Ovary (tissue), 7 donors: ENCODE measurements at regions not wholly inside any gene's neighbourhood (a gene's known extent, or its start where the extent isn't known, plus 50 kb on each side); places are given as distances from the start of the nearest gene placed in this dataset.

ENCODE experiments used
- DNase-seq, 5 donors: peaks; one replicate each; pipeline ENCODE4 v3.0.0-alpha.2; 2019 to 2020
- H3K27ac ChIP-seq, 2 donors: fragments of 200-600 bp; one replicate each; pipeline versions ENCODE4 v1.5.1 to v1.8.0; 2019 to 2022
- H3K27me3 ChIP-seq: fragments of 200-600 bp; one replicate; pipeline ENCODE4 v1.8.0; 2022
- H3K36me3 ChIP-seq: fragments of 200-600 bp; sonication (generic); one replicate; pipeline ENCODE4 v1.5.1; 2019
- H3K4me1 ChIP-seq: one replicate; pipeline ENCODE4 v1.8.1; 2013; ENCODE audit warnings: mild to moderate bottlenecking, moderate library complexity; ENCODE audit not compliant: insufficient read depth
- H3K4me3 ChIP-seq: fragments of 200-600 bp; sonication (generic); one replicate; pipeline ENCODE4 v1.5.1; 2017
- H3K9me3 ChIP-seq, 2 donors: fragments of 200-600 bp in 1 of 2; sonication (generic) in 1 of 2; one replicate each; pipeline versions ENCODE4 v1.5.1 to v1.8.1; 2013 to 2019; ENCODE audit warnings: mild to moderate bottlenecking in 1 of 2, moderate library complexity in 1 of 2
- EP300 ChIP-seq: sonication (generic); formaldehyde crosslinking; IDR thresholded peaks from one replicate; pipeline ENCODE4 v1.6.1; 2017; ENCODE audit warnings: antibody characterized with exemption
- POLR2A ChIP-seq: fragments of 450-650 bp; IDR thresholded peaks from one replicate; pipeline ENCODE4 v1.6.1; 2017; ENCODE audit warnings: antibody characterized with exemption, mild to moderate bottlenecking, moderate library complexity
- WGBS, 3 donors: extraction: QIAGEN DNeasy Blood & Tissue Kit in 1 of 3; methylation state at CpG; one replicate each; pipeline versions ENCODE4 v1.1.5 to v1.1.7; 2013 to 2017; 5-methylcytosine and 5-hydroxymethylcytosine counted together
- intact Hi-C, 4 donors: fragments of 100-400 bp; cut with DNase I; formaldehyde crosslinking; loops; one replicate each; pipeline versions ENCODE4 v1.11.0 to v1.15.1; 2022 to 2023
- TF ChIP-seq, protein P1 (sequence below), 3 donors: fragments of 450-650 bp in 2 of 3; fragments of 200-600 bp in 1 of 3; IDR thresholded peaks; one replicate each; pipeline versions ENCODE4 v1.5.1 to v1.8.0; 2016 to 2022; ENCODE audit warnings: antibody characterized with exemption in 3 of 3, mild to moderate bottlenecking in 1 of 3
- donor health status: DM: no; HTN: no; CAD: no; lungs with moderate emphysema.
- donor health status: DM: no; HTN: no; CAD: no.
- donor health status: Bipolar disorder and iron deficiency.
- donor health status: DM: no; HTN: no; CAD: no.
- donor health status: DM: yes; HTN: yes; CAD: no.

DNA sequence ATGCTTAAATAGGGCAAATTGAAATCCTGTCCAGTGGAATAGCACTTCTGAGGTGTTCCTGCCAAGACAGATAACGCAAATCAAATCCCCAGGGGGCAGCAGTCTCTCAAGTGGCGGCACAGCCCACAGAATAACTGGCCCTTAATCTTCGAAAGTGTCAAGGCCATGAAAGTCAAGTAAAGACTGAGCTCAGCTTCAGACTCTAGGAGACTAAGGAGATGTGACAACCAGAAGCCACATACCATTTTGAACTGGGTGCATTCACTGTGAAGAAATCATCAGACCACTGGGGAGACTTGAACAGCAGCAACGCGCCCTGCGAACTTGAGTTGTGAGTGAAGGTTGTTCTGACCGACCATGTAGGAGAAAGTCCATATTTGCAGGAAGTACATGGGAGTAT is 66.0 kb upstream of the ASAP2 start:
- WGBS, 3 donors, result 55 to 69% (median 56%) methylated on average over 7 of the region's 7 CpGs
- intact Hi-C loops, result loop anchor here in 3 of 4 donors (5.0 to 10.0 kb wide), 6 partner anchors 64 to 284 kb away; partner anchors contain the start of genes ASAP2 (in 1 of the 3), CPSF3 (in 1 of the 3) and ITGB1BP1 (in 1 of the 3)
- no peak overlapping the region for H3K27ac ChIP-seq
- H3K27me3 ChIP-seq, result no peaks in the 10 kb centered on the region
- H3K9me3 ChIP-seq, result no peaks in the 10 kb centered on the region
- TF ChIP-seq EP300 (no peak), POLR2A (no peak)
- TF ChIP-seq, protein P1, sequence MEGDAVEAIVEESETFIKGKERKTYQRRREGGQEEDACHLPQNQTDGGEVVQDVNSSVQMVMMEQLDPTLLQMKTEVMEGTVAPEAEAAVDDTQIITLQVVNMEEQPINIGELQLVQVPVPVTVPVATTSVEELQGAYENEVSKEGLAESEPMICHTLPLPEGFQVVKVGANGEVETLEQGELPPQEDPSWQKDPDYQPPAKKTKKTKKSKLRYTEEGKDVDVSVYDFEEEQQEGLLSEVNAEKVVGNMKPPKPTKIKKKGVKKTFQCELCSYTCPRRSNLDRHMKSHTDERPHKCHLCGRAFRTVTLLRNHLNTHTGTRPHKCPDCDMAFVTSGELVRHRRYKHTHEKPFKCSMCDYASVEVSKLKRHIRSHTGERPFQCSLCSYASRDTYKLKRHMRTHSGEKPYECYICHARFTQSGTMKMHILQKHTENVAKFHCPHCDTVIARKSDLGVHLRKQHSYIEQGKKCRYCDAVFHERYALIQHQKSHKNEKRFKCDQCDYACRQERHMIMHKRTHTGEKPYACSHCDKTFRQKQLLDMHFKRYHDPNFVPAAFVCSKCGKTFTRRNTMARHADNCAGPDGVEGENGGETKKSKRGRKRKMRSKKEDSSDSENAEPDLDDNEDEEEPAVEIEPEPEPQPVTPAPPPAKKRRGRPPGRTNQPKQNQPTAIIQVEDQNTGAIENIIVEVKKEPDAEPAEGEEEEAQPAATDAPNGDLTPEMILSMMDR (IDR thresholded peaks at IDR 0.05), result no peak
- no peak overlapping the region for H3K4me3 ChIP-seq
- H3K36me3 ChIP-seq, result no peaks in the 10 kb centered on the region
- H3K4me1 ChIP-seq, result no peaks in the 10 kb centered on the region
- DNase-seq, result no peak

DNA sequence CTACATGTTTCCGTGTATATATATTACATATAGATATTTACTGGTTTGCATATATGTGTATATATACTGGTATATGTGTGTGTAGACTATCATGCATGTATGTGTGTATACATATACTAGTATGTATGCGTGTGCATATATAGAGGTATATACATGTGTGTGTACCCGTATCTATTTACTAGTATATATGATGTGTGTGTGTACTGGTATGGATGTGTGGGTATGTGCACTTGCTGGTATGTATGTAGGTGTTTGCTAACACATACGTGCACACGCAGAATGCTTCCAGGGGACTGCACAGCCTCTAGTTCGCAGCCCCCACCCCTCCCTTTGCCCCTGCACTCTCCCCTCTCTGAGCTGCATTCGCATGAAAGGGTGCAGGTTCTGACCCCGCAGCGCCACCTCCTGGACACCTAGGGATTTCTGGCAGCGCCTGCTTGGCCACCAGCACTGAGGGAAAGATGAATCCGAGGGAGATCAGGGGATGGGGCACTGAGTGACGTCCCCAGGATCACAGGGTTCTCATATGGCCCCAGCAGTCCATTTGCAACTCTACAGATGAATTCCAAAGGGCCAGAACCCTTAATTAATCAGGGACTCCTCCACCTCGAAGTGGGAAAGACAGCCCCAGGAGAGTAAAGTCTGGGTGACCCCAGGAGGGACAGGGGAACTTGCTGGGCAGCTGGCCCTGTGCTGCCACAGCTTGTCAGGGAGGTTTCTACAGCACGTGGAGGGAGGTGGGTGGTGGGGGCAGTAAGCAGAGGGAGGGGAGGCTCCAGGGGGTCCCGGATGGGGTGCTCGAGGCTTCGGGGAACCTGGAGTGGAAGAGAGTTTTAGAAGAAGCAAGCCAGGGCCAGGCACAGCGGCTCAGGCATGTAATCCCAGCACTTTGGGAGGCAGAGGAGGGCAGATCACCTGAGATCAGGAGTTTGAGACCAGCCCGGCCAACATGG is 66.8 kb upstream of the ASAP2 start:
- no peaks in the 10 kb centered on the region for H3K27me3 ChIP-seq
- 35 to 41% (median 38%) methylated on average over 19 of the region's 19 CpGs for WGBS, 3 donors
- peak; percentile 60 to 84 (median 74) for DNase-seq
- no peaks in the 10 kb centered on the region for H3K4me1 ChIP-seq
- H3K4me3 ChIP-seq, result no peak overlapping the region
- TF ChIP-seq POLR2A (no peak), EP300 (no peak)
- TF ChIP-seq, protein P1 (IDR thresholded peaks at IDR 0.05), result peak; percentile 37 to 54 (median 44)
- H3K36me3 ChIP-seq, result no peaks in the 10 kb centered on the region
- H3K27ac ChIP-seq, result no peak overlapping the region
- intact Hi-C loops, result loop anchor here in 3 of 4 donors (5.0 to 10.0 kb wide), 6 partner anchors 65 to 285 kb away; partner anchors contain the start of genes ASAP2 (in 1 of the 3), CPSF3 (in 1 of the 3) and ITGB1BP1 (in 1 of the 3)
- no peaks in the 10 kb centered on the region for H3K9me3 ChIP-seq

DNA sequence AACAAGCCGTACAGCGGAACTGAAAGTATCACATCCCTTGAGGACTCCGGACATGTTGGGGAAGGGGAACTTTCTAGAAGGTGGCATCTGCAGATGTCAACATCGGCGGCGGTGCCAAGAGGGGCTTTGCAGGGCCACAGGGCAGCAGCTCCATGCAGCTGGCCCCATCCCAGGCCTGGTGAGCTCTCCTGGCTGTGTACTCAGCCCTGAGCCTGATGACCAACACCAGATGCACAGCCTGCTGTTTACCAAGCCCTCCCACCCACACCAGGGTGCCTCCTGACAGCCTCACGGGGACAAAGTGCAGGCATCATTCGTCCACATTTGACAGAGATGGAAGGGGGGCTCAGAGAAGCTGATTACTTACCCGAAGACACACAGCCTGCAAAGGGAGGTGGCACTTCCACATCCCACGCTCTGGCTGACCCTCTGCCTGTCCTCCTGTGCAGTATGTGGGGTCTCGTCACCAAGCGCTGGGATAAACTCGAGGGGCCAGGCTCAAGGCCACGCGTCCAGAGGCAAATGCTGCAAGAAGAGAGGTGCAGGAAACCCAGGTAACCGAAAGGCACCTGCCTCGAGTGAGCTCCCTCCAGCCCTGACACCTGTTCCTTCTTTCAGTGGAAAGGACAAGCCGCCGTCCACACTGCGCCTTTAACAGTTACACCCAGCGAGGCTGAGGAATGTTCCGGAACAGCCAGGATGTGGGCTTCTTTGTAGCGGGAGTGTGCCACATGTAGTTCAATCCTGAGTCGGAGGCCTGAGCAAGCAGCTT is 69.0 kb upstream of the ASAP2 start:
- intact Hi-C loops, result no loop called here
- 87 to 88% (median 87%) methylated on average over 24 of the region's 24 CpGs for WGBS, 3 donors
- DNase-seq, result no peak
- no peak overlapping the region for H3K4me3 ChIP-seq
- H3K36me3 ChIP-seq, result no peaks in the 10 kb centered on the region
- no peaks in the 10 kb centered on the region for H3K9me3 ChIP-seq
- H3K4me1 ChIP-seq, result no peaks in the 10 kb centered on the region
- no peaks in the 10 kb centered on the region for H3K27me3 ChIP-seq
- TF ChIP-seq EP300, result no peak
- TF ChIP-seq POLR2A, result no peak
- TF ChIP-seq, protein P1 (IDR thresholded peaks at IDR 0.05), result no peak
- H3K27ac ChIP-seq, result no peak overlapping the region

DNA sequence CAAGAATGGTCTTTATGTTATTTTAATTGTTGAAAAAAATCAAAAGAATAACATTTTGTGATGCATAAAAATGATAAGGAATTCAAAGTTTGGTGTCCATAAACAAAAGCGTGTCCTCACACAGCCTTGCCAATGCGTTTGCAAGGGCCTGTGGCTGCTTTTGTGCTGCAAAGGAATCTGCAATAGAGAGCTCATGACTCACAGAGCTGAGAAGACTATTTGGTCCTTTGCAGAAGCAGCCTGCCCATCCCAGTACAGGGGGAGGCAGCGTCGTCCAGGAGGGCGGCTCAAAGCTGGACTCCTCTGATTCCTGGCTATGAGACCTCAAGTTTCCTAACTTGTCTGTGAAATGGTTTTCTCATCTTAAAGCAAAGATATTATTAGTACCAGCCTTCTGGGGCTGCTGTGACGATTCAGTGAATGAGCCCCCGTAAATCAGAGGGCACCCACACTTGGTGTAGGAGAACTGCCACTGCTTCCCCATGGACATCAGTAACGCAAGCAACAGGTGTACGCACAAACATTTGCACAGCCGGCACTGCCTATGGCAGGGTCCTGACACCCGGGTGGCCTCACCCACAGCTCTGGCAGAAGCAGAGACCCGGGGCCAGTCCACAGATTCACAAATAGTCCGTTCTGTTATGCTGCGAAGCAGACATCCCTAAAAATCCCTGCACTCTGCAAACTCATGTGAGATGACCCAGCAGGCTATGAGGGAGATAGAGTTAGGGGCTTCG is 70.6 kb upstream of the ASAP2 start:
- no peaks in the 10 kb centered on the region for H3K27me3 ChIP-seq
- intact Hi-C loops, result no loop called here
- no peak for DNase-seq
- no peaks in the 10 kb centered on the region for H3K9me3 ChIP-seq
- TF ChIP-seq EP300 (no peak), POLR2A (no peak)
- TF ChIP-seq, protein P1 (IDR thresholded peaks at IDR 0.05), result no peak
- H3K4me1 ChIP-seq, result no peaks in the 10 kb centered on the region
- 82 to 90% (median 85%) methylated on average over 15 of the region's 15 CpGs for WGBS, 3 donors
- H3K36me3 ChIP-seq, result no peaks in the 10 kb centered on the region
- H3K27ac ChIP-seq, result no peak overlapping the region
- H3K4me3 ChIP-seq, result no peak overlapping the region
